ENCODE measurements at regions not wholly inside any gene's neighbourhood (a gene's known extent, or its start where the extent isn't known, plus 50 kb on each side); places are given as distances from the start of the nearest gene placed in this dataset.

DNA sequence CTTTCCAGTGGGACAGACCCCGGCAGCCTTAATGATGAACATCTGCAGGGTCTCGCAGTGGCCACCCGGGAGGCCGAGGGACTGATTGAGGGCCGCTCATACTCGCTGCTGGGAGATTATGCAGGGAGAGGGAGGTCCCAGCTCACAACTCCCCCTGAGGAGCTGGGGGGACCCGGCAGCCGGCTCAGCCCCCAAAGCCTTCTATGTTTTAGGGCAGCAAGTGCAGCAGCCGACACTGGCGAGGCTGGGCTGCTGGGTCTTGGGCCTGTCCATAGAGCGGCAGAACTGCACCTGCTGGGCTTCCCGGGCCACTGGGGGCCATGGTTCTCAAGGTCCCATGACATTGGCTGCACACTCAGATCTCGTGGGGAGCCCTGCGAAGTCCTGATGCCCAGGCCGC is 110.7 kb downstream of the RFLNA start:
- TF ChIP-seq, protein P1, sequence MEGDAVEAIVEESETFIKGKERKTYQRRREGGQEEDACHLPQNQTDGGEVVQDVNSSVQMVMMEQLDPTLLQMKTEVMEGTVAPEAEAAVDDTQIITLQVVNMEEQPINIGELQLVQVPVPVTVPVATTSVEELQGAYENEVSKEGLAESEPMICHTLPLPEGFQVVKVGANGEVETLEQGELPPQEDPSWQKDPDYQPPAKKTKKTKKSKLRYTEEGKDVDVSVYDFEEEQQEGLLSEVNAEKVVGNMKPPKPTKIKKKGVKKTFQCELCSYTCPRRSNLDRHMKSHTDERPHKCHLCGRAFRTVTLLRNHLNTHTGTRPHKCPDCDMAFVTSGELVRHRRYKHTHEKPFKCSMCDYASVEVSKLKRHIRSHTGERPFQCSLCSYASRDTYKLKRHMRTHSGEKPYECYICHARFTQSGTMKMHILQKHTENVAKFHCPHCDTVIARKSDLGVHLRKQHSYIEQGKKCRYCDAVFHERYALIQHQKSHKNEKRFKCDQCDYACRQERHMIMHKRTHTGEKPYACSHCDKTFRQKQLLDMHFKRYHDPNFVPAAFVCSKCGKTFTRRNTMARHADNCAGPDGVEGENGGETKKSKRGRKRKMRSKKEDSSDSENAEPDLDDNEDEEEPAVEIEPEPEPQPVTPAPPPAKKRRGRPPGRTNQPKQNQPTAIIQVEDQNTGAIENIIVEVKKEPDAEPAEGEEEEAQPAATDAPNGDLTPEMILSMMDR (IDR thresholded peaks at IDR 0.05), result no peak
- TF ChIP-seq ZFX (IDR thresholded peaks at IDR 0.05; ENCODE audit: borderline replicate concordance), result no peak
- H3K27ac ChIP-seq, result peak overlapping the region; percentile 68

DNA sequence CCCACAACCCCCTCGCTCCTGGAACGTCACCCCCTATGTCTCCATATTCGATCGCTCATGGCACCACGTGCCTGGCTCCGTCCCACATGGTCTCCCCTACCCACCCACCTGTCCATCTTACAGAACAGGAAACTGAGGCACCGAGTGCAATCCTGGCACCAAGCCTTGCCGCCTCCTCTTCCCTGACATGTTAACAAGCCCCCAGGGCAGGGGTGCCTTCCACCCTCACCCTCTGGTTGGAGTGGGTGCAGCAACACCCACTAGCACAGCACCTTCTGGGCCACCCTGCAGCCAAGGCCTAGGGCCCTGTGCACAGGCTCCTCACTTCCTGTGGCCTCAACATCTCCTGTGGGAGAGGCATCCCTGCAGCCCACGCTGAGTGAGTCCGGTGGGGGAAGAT is 110.3 kb downstream of the RFLNA start:
- TF ChIP-seq, protein P1 (IDR thresholded peaks at IDR 0.05), result no peak
- no peak for TF ChIP-seq ZFX (IDR thresholded peaks at IDR 0.05; ENCODE audit: borderline replicate concordance)
- H3K27ac ChIP-seq, result peak overlapping the region; percentile 68

DNA sequence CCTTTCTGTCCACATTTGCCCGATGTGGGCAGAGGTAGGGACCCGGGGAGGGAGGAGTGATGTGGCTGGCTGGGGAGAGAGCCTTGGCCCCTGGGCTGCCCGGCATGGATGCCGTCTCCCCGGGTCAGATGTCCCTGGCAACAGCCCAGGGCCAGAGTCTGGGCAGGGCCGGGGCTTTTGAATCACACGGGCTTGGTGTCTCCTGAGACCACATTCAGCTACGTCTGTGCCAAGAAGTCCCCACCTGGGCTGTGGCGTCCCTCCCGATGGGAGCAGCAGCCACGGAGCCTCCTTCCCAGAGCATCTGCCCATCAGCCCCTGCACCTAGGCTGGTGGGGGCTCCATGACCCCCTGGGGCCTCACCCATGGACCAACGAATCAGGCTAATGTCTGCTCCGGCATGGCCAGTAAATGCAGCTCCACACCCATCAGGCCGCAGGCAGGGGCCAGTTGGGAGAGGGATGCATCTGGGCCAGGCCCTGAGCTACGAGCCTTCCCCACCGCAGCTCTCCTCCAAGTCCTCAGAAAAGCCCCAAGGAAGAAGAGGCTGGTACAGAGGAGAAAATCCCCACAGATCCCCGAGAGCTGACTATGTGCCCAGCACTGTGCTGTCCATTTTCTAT is 109.4 kb downstream of the RFLNA start:
- TF ChIP-seq ZFX (IDR thresholded peaks at IDR 0.05; ENCODE audit: borderline replicate concordance), result no peak
- TF ChIP-seq, protein P1 (IDR thresholded peaks at IDR 0.05), result no peak
- H3K27ac ChIP-seq, result peak overlapping the region; percentile 68

DNA sequence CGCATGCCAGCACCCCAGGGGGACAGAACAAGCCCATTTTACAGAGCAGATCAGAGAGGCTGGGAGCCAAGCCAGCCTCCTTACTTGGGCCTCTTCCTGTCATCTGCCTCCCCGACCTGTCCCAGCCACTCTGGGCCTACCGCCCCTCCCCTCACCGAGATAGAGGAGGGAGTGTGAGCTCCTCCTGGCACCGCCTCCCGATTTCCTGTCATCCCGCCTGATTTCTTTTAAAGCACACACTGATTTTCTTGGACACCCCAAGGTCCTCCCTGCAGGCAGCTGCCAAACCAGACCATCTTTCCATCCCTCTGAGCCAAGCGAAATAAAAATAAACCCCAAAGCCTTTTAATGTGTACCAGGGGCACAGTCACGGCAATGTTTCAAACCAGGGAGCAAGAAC is 108.4 kb downstream of the RFLNA start:
- no peak for TF ChIP-seq ZFX (IDR thresholded peaks at IDR 0.05; ENCODE audit: borderline replicate concordance)
- peak overlapping the region; percentile 27; the same call in 1 of the 2 replicates for H3K27ac ChIP-seq

DNA sequence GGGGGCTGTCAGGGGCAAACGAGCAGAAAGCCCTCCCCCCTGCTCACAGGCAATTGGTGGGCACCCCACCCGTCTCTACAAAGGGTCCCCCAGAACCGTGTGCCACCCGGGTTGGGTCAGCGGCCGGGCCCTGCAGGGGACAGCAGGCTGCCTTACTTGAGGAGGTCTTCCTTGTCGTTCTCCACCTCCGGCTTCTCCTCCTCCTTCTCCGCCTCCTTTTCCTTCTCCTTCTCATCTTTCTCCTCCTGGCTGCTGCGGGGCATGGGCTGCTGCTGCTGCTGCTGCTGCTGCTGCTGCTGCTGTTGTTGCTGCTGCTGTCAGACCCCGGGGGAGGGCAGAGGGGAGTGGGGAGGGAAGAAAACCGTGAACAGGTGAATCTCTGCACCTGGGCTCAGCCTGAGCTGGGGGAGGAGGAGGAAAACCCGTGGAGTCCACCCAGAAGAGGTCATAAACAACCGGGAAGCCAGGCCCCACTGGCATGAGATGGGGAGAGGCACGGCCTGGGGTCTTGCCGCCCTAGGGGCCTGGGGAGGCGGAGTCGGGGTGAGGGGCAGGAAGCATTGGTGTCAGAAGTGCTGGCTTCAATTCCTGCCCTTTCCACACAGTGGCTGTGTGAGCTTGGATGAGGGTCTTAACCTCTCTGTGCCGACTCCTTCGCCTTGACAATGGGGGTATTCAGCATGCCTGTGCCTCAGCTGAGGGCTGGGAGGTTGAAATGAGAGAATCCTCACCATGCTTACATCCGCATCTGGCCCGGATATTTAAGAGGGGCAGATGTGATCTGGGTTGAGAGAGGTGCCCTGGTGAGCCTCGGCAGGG is 107.6 kb downstream of the RFLNA start:
- TF ChIP-seq, protein P1 (IDR thresholded peaks at IDR 0.05), result no peak
- H3K27ac ChIP-seq, result no peak overlapping the region

DNA sequence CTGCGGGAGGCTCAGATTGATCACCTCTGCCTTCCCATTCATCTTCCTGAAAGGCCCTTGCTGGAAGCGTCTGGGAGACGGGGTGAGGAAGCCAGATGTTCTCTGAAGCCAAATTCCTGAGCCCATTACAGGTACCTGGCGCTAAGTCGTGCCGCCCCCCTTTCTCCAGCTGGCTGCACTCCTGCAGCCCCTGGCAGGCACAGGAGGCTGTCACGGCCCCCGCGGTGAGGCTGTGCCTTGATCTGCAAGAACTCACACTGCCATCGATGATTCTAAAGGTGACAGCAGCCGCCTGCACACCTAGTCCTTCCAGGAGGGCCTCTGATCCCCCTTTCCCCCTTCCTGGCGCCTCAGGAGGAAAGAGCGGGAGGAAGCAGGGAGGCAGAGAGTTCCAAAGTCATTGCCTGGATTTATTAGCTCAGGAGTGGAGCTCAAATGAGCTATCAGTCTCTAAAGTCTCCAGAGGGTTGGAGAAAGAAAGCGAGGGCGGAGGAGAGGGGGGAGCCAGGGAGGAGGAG is 106.9 kb downstream of the RFLNA start:
- no peak overlapping the region for H3K27ac ChIP-seq
- TF ChIP-seq, protein P1 (IDR thresholded peaks at IDR 0.05), result no peak
- no peak for TF ChIP-seq ZFX (IDR thresholded peaks at IDR 0.05; ENCODE audit: borderline replicate concordance)

DNA sequence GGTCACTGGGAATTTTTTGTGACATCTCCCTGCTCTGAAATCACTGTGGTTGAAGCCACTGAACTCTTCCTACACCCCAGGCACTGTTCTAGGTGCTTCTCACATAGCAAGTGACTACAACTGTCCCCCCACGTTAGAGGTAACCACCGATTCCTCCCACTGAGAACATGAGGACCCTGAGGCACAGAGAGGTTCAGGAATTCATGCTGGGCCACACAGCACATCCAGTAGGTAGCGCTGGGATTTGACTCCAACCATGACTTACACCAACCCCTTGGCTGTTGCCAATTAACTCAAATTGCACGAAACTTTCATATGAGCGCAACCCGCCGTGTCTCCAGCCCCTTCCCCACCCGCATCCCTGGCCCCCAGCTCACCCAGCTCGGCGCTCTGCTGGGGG is 105.2 kb downstream of the RFLNA start:
- H3K27ac ChIP-seq, result 0 out of 2 replicates have a peak overlapping the region, but pooled peaks have one; percentile 63
- TF ChIP-seq, protein P1 (IDR thresholded peaks at IDR 0.05), result no peak
- TF ChIP-seq ZFX (IDR thresholded peaks at IDR 0.05; ENCODE audit: borderline replicate concordance), result no peak
